Coronary artery (tissue), 2 donors: ENCODE measurements at regions not wholly inside any gene's neighbourhood (a gene's known extent, or its start where the extent isn't known, plus 50 kb on each side); places are given as distances from the start of the nearest gene placed in this dataset.

Experiments used
- DNase-seq: peaks from one replicate; pipeline ENCODE4 v3.0.0-alpha.2; 2017; ENCODE audit warnings: low spot score
- H3K27ac ChIP-seq, 2 donors: fragments of 200-600 bp; sonication (generic); one replicate each; pipeline ENCODE4 v1.5.1; 2016 to 2019
- H3K4me3 ChIP-seq: fragments of 200-600 bp; sonication (generic); 2 replicates; pipeline ENCODE4 v1.5.1; 2016; ENCODE audit warnings: mild to moderate bottlenecking, moderate library complexity
- TF ChIP-seq, protein P1 (sequence below): fragments of 200-600 bp; sonication (generic); IDR thresholded peaks from one replicate; pipeline ENCODE4 v1.5.1; 2019; ENCODE audit warnings: antibody characterized with exemption

DNA sequence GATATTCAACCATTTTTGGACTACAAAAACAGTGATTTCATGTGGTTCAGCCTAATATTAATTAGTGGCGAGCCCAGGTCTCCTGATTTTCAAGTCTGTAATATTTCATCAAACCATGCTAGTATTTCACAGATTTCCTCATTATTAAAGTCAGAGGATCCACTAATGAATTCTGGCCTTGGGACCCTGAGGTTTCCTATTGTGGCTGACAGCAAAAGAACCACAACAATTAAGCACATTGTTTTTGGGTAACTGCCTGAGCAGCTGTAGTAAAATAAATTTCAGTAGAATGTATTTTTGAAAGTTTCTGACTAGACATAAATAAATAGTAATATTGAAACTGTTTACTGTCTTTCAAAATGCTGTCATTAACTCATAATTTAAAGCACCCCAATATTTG is 630.7 kb upstream of the MMS22L start:
- Histone ChIP-seq H3K27ac (no peak overlapping the region), H3K4me3 (no peak overlapping the region)
- DNase-seq: no peak
- TF ChIP-seq, protein P1, sequence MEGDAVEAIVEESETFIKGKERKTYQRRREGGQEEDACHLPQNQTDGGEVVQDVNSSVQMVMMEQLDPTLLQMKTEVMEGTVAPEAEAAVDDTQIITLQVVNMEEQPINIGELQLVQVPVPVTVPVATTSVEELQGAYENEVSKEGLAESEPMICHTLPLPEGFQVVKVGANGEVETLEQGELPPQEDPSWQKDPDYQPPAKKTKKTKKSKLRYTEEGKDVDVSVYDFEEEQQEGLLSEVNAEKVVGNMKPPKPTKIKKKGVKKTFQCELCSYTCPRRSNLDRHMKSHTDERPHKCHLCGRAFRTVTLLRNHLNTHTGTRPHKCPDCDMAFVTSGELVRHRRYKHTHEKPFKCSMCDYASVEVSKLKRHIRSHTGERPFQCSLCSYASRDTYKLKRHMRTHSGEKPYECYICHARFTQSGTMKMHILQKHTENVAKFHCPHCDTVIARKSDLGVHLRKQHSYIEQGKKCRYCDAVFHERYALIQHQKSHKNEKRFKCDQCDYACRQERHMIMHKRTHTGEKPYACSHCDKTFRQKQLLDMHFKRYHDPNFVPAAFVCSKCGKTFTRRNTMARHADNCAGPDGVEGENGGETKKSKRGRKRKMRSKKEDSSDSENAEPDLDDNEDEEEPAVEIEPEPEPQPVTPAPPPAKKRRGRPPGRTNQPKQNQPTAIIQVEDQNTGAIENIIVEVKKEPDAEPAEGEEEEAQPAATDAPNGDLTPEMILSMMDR: no peak

DNA sequence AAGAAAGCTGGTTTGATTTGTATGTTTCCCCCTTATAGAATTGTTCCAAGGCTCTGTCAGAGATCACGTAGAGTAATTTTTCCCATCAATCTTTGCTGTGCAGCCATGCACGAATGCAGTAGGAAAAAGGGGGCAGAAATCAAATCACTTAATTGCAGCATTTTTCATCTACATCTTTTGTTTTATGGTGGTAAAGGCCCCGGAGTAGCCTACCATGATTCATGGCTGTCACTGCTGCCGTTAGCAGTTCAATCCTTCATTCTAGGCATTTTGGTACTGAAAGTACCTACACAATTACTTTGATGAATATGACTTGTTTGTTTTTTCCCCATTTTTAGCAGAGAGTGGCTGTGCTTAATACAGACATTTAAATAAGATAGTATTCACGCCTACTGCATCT is 631.9 kb upstream of the MMS22L start:
- DNase-seq: no peak
- no peak overlapping the region for H3K27ac ChIP-seq
- TF ChIP-seq, protein P1: no peak

DNA sequence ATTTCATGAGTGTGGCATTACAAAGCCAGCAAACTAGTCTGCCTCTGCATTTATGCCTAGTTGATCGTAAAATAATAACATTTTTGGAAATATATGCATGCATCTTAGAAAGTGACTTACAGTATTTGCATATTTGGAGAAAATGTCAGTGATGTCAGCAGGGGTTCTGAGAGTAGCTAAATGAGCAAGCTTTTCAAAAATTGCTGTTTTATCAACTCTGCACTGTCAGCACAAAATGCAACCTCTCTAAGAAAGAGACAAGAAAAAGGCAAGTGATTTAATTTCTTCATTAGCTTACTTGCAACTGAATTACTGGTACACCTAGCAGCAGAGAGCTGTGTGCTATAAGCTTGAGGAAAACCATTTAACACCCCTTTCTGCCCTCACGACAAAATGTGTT is 632.5 kb upstream of the MMS22L start:
- no peak for DNase-seq
- TF ChIP-seq, protein P1: no peak
- Histone ChIP-seq H3K27ac (no peak overlapping the region), H3K4me3 (no peak overlapping the region)

More for the DNA sequence above, 631.9 kb upstream of the MMS22L start:
- no peak overlapping the region for H3K4me3 ChIP-seq

DNA sequence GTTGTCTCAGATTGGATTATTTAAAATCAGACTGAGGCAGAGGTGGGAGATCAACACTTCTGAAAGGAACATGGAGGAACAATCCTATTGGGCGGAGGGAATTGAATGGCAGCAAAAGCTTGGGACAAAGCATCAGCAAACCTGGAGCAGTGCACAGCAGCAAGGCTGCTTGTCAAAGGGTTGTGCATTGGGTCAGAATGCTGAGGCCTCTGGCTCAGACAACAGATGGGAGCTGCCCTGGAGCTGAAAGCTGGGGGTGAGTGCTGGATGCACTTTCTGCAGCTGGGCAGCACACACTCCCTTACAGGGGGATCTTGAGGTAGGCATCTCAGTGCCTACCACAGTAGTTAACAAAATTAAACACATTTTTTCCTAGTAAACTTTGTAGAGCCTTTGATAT is 634.4 kb upstream of the MMS22L start:
- no peak for DNase-seq
- TF ChIP-seq, protein P1: no peak
- Histone ChIP-seq H3K27ac (no peak overlapping the region), H3K4me3 (no peak overlapping the region)

DNA sequence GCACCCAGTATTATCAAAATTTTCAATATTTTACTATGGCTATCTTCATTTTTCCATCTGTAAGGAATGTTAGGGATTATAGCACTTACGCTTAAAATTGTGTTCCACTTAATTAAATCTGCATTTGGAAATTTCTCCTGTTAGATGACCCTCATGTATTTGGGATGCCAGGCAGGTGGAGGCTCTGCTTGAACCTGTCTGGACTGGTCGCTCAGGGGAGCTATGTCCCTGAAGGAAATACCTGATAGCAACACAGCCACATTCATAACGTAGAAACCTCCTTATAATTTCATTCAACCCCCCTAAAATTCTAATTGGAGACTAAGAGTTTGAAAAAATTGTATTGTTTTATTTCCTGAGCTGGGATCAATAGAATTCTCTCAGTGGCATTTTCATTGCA is 636.0 kb upstream of the MMS22L start:
- TF ChIP-seq, protein P1: no peak

DNA sequence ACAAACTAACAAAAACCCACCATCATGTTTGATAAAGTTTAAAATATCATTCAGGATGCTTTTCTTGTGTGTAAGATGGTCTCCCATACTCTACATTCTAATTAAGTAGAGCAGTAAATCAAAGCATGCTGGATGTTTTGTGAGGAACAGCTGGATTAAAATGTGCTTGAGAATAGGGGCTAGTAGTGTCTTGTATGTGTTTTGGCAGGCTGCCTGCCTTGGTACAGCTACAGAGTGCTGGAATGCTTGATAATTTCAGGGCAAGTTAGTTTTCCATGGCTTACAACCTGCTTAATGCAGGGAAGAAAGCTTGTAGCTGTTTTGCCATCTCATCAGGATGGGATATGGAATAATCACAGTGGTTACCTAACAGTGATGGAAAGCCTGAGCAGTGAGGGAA is 636.6 kb upstream of the MMS22L start:
- no peak overlapping the region for H3K27ac ChIP-seq
- TF ChIP-seq, protein P1: no peak
- H3K4me3 ChIP-seq: no peak overlapping the region
- DNase-seq: no peak

More for the DNA sequence above, 636.0 kb upstream of the MMS22L start:
- H3K4me3 ChIP-seq: no peak overlapping the region
- H3K27ac ChIP-seq: no peak overlapping the region
- DNase-seq: no peak

DNA sequence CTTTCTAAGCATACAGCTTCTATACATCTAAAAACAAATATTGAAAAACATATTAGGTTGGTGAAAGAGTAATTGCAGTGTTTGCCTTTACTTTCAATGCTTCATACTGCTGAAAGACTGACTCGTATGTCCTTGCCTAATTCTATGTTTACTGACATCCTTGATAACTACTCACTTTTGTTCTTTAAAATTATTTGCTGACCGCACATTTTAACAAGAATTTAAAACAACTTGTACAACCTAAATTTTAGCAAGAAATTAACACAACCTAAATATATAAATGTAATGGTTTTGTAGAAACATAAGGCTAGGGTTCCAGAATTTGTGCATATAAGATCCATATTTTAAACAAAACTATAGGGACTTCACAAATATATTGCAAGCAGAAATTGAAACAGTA is 640.2 kb upstream of the MMS22L start:
- DNase-seq: no peak
- TF ChIP-seq, protein P1: no peak
- no peak overlapping the region for H3K4me3 ChIP-seq
- no peak overlapping the region for H3K27ac ChIP-seq
